Astrocyte of the spinal cord (primary cell): ENCODE measurements at regions not wholly inside any gene's neighbourhood (a gene's known extent, or its start where the extent isn't known, plus 50 kb on each side); places are given as distances from the start of the nearest gene placed in this dataset.

Source experiments
- DNase-seq: peaks from one replicate; pipeline ENCODE4 v3.0.0; 2011; ENCODE audit warnings: low read depth, low spot score
- H3K4me3 ChIP-seq: 2 replicates; pipeline ENCODE4 v1.5.1; 2011; ENCODE audit warnings: low read depth, mild to moderate bottlenecking, low read length, moderate library complexity
- CTCF ChIP-seq: IDR thresholded peaks from 2 replicates; pipeline ENCODE4 v1.5.1; 2012; ENCODE audit warnings: low read depth, mild to moderate bottlenecking, low read length, inconsistent platforms
- in situ Hi-C: cut with HindIII; loops from 2 replicates; pipeline ENCODE4 v1.10.0; 2017; ENCODE audit warnings: low sequenced_read_pairs

- TF ChIP-seq CTCF, result no peak
These were observed 109.8 kb upstream of the FOXG1 start for GRCh38 chr14:28656704-28657255.

GRCh38 chr14:28661171-28661772 is 105.3 kb upstream of the FOXG1 start:
- TF ChIP-seq CTCF, result no peak
- no peak overlapping the region for H3K4me3 ChIP-seq
- in situ Hi-C loops, result no loop called here
- peak; percentile 97 for DNase-seq

More at GRCh38 chr14:28656704-28657255, 109.8 kb upstream of the FOXG1 start:
- DNase-seq, result no peak
- no peak overlapping the region for H3K4me3 ChIP-seq
- in situ Hi-C loops, result no loop called here

GRCh38 chr14:28666961-28667360 is 99.6 kb upstream of the FOXG1 start:
- no peak for TF ChIP-seq CTCF
- H3K4me3 ChIP-seq, result no peak overlapping the region
- DNase-seq, result peak; percentile 56
- in situ Hi-C loops, result no loop called here

- no peak overlapping the region for H3K4me3 ChIP-seq
- peak; percentile 81 for DNase-seq
- no peak for TF ChIP-seq CTCF
- in situ Hi-C loops, result no loop called here
These were observed 95.2 kb upstream of the FOXG1 start for GRCh38 chr14:28671425-28671824.

GRCh38 chr14:28673056-28673455 is 93.5 kb upstream of the FOXG1 start:
- in situ Hi-C loops, result no loop called here
- peak; percentile 20 for DNase-seq
- no peak overlapping the region for H3K4me3 ChIP-seq
- TF ChIP-seq CTCF, result no peak

- no peak for TF ChIP-seq CTCF
- in situ Hi-C loops, result no loop called here
- DNase-seq, result peak; percentile 37
- no peak overlapping the region for H3K4me3 ChIP-seq
These were observed 90.1 kb upstream of the FOXG1 start for GRCh38 chr14:28676479-28676878.
